Testis (tissue), 2 donors: ENCODE measurements at regions not wholly inside any gene's neighbourhood (a gene's known extent, or its start where the extent isn't known, plus 50 kb on each side); places are given as distances from the start of the nearest gene placed in this dataset.

Source experiments
- CTCF ChIP-seq, 3 experiments: fragments of 450-650 bp in 2 of 3; fragments of 200-600 bp in 1 of 3; sonication (generic) in 1 of 3; IDR thresholded peaks; one replicate each; pipeline ENCODE4 v1.5.1; 2016 to 2019; ENCODE audit warnings: antibody characterized with exemption in 3 of 3, mild to moderate bottlenecking in 2 of 3, moderate library complexity in 1 of 3
- POLR2A ChIP-seq: fragments of 450-650 bp; IDR thresholded peaks from one replicate; pipeline ENCODE4 v1.6.1; 2017; ENCODE audit warnings: antibody characterized with exemption, mild to moderate bottlenecking, moderate library complexity

- TF ChIP-seq CTCF (IDR thresholded peaks at IDR 0.05): no peak
- TF ChIP-seq POLR2A: no peak
Observed at GRCh38 chr10:124145109-124145870, 51.9 kb upstream of the CHST15 start.
